H1 (cell line): ENCODE measurements at regions not wholly inside any gene's neighbourhood (a gene's known extent, or its start where the extent isn't known, plus 50 kb on each side); places are given as distances from the start of the nearest gene placed in this dataset.

Experiments used
- CHD7 ChIP-seq: fragments of 300-600 bp; sonication (generic); IDR thresholded peaks from 2 replicates; pipeline ENCODE4 v1.7.1; 2012; ENCODE audit warnings: low read length, moderate library complexity, mild to moderate bottlenecking, inconsistent platforms; ENCODE audit not compliant: insufficient replicate concordance
- JUN ChIP-seq: IDR thresholded peaks from 2 replicates; pipeline ENCODE4 v1.6.1; 2011; ENCODE audit warnings: low read depth, mild to moderate bottlenecking, improper control_type of control experiment, low read length
- MAFK ChIP-seq: IDR thresholded peaks from 2 replicates; pipeline ENCODE4 v1.6.1; 2012; ENCODE audit warnings: low read depth, mild to moderate bottlenecking, improper control_type of control experiment, low read length
- NRF1 ChIP-seq: IDR thresholded peaks from 2 replicates; pipeline ENCODE4 v1.6.1; 2011; ENCODE audit warnings: mild to moderate bottlenecking, low read depth, low read length, improper control_type of control experiment
- POLR2A ChIP-seq, 2 experiments: IDR thresholded peaks; 1 replicate in 1 of 2; 2 replicates in 1 of 2; pipeline ENCODE4 v1.6.1; 2011; ENCODE audit warnings: low read depth in 2 of 2, low read length in 2 of 2, mild to moderate bottlenecking in 2 of 2; ENCODE audit errors: control extremely low read depth in 1 of 2
- RAD21 ChIP-seq, 2 experiments: IDR thresholded peaks in 1 of 2; conservative IDR thresholded peaks in 1 of 2; 2 replicates each; pipeline ENCODE4 v1.6.1; 2011; ENCODE audit warnings: low read depth in 2 of 2, low read length in 2 of 2, improper control_type of control experiment in 1 of 2, inconsistent platforms in 1 of 2, mild to moderate bottlenecking in 1 of 2, moderate library complexity in 1 of 2
- TAF1 ChIP-seq: IDR thresholded peaks from 2 replicates; pipeline ENCODE4 v1.6.1; 2011; ENCODE audit warnings: mild to moderate bottlenecking, low read depth, low read length

DNA sequence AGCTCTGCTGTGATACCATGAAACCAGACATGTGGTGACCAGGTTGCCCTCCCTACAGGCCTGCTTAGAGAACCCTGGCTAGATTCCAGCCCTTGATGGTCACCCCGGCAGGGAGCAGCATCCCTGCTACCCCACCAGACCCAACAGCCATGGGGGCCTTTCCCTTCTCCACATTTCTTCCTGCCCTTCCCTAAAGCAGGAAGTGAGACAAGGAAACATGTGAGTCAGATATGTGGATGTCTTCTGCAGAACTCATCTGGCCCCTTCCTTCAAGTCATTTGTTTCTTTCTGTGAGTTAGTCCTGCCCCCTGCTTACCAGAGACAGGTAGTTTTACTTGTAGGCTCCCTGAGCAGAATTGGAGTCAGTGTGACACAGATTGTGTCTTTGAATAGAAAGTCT lies 147.1 kb upstream of the USP9Y start (continued):
- TF ChIP-seq CHD7 (no peak), NRF1 (no peak), TAF1 (no peak), RAD21 (IDR thresholded peaks at IDR 0.05 in 1 of 2, conservative IDR thresholded peaks at IDR 0.05 in 1 of 2; ENCODE audit: low read depth in 2 of 2, low read length in 2 of 2) (peak; percentile 3 to 10; a peak in 1 of 4 replicates), MAFK (no peak), JUN (no peak), POLR2A (IDR thresholded peaks at IDR 0.05; ENCODE audit: control extremely low read depth in 1 of 2, low read depth in 2 of 2, low read length in 2 of 2) (no peak)
